Endothelial cell of umbilical vein (primary cell): ENCODE measurements at regions not wholly inside any gene's neighbourhood (a gene's known extent, or its start where the extent isn't known, plus 50 kb on each side); places are given as distances from the start of the nearest gene placed in this dataset.

Experiments
- BruUV-seq: library from RNA; stranded (reverse); fragments of 400-500 nt; replicated peaks from 2 replicates; lab custom pipeline; 2021; lab: Mats Ljungman, UMichigan
- CTCF ChIA-PET: fragments of 300-600, 350-600 bp; sonication (Branson Sonifier 250); formaldehyde crosslinking; loops from one replicate; lab custom pipeline; 2021; ENCODE audit warnings: antibody characterized with exemption, inconsistent platforms; lab: Charles Lee
- POLR2A ChIA-PET: fragments of 300-600, 350-600 bp; sonication (Branson Sonifier 250); formaldehyde crosslinking; loops from one replicate; lab custom pipeline; 2021; ENCODE audit warnings: antibody characterized with exemption, inconsistent platforms; lab: Charles Lee
- DNase-seq: peaks from one replicate; pipeline ENCODE4 v3.0.0-alpha.2; 2011; ENCODE audit warnings: low read depth, low spot score
- FAIRE-seq: peaks from 2 replicates; lab custom pipeline; 2011; peaks lifted over from hg19 to GRCh38; lab: Jason Lieb, UNC
- H2AFZ ChIP-seq: 2 replicates; pipeline ENCODE4 v1.6.0; 2012; ENCODE audit warnings: low read depth, low read length, control low read depth, inconsistent platforms
- H3K27ac ChIP-seq: 2 replicates; pipeline ENCODE4 v1.5.1; 2011; ENCODE audit warnings: low read depth, mild to moderate bottlenecking, control low read depth, low read length, moderate library complexity; ENCODE audit not compliant: insufficient read depth
- H3K27me3 ChIP-seq, 2 experiments: 2 replicates each; pipeline versions ENCODE4 v1.6.0 to v1.6.1; 2011; ENCODE audit warnings: low read length in 2 of 2, mixed read lengths in 1 of 2; ENCODE audit not compliant: control insufficient read depth in 2 of 2, insufficient read depth in 2 of 2
- H3K36me3 ChIP-seq, 2 experiments: 2 replicates in 1 of 2; 3 replicates in 1 of 2; pipeline ENCODE4 v1.5.1; 2011; ENCODE audit warnings: low read length in 2 of 2, mild to moderate bottlenecking in 1 of 2, moderate library complexity in 1 of 2; ENCODE audit not compliant: control insufficient read depth in 2 of 2, insufficient read depth in 2 of 2; ENCODE audit errors: extremely low read depth in 1 of 2
- H3K4me1 ChIP-seq: 3 replicates; pipeline ENCODE4 v1.5.1; 2011; ENCODE audit warnings: mild to moderate bottlenecking, low read length; ENCODE audit not compliant: control insufficient read depth, insufficient read depth; ENCODE audit errors: extremely low read depth
- H3K4me2 ChIP-seq: 2 replicates; pipeline ENCODE4 v1.6.1; 2011; ENCODE audit warnings: low read length, control low read depth, mixed read lengths; ENCODE audit not compliant: insufficient read depth
- H3K4me3 ChIP-seq, 3 experiments: fragments of 200-600 bp in 1 of 3; sonication (generic), shearing (Covaris generic) in 1 of 3; replicated peaks in 1 of 3; 2 replicates each; pipeline ENCODE4 v1.5.1; 2011 to 2016; ENCODE audit warnings: control low read depth in 3 of 3, low read length in 3 of 3, mild to moderate bottlenecking in 2 of 3, inconsistent platforms in 1 of 3, low read depth in 1 of 3, moderate library complexity in 1 of 3; ENCODE audit not compliant: insufficient read depth in 1 of 3
- H3K79me2 ChIP-seq: 2 replicates; pipeline ENCODE4 v1.6.0; 2012; ENCODE audit warnings: low read length, inconsistent platforms; ENCODE audit not compliant: control insufficient read depth, insufficient read depth
- H3K9ac ChIP-seq: replicated peaks from 2 replicates; pipeline ENCODE3; 2011; ENCODE audit warnings: low read length, control low read depth; ENCODE audit not compliant: insufficient read depth; ENCODE audit errors: extremely low read depth
- H3K9me1 ChIP-seq: replicated peaks from 3 replicates; pipeline ENCODE4 v1.6.0; 2011; ENCODE audit warnings: mild to moderate bottlenecking, low read length; ENCODE audit not compliant: control insufficient read depth, insufficient read depth; ENCODE audit errors: extremely low read depth
- H3K9me3 ChIP-seq: replicated peaks from 2 replicates; pipeline ENCODE4 v1.5.1; 2012; ENCODE audit warnings: low read length, inconsistent platforms; ENCODE audit not compliant: control insufficient read depth, insufficient read depth
- H4K20me1 ChIP-seq: replicated peaks from 2 replicates; pipeline ENCODE3; 2011; ENCODE audit warnings: mild to moderate bottlenecking, low read length; ENCODE audit not compliant: control insufficient read depth, insufficient read depth; ENCODE audit errors: extremely low read depth
- EZH2 ChIP-seq: IDR thresholded peaks from 2 replicates; pipeline ENCODE4 v1.6.1; 2012; ENCODE audit warnings: borderline replicate concordance, low read depth, mild to moderate bottlenecking, moderate library complexity, low read length, inconsistent platforms; ENCODE audit not compliant: severe bottlenecking
- FOS ChIP-seq: IDR thresholded peaks from 2 replicates; pipeline ENCODE4 v1.6.1; 2011; ENCODE audit warnings: mild to moderate bottlenecking, low read length, moderate library complexity, borderline replicate concordance; ENCODE audit not compliant: insufficient read depth
- GATA2 ChIP-seq: IDR thresholded peaks from 2 replicates; pipeline ENCODE4 v1.7.0; 2011; ENCODE audit warnings: low read depth, mild to moderate bottlenecking, moderate library complexity, mixed read lengths, low read length; ENCODE audit not compliant: insufficient read length, insufficient read depth
- JUN ChIP-seq: IDR thresholded peaks from 2 replicates; pipeline ENCODE4 v1.6.1; 2011; ENCODE audit warnings: borderline replicate concordance, low read depth; ENCODE audit not compliant: insufficient read length, insufficient read depth
- MYC ChIP-seq: IDR thresholded peaks from one replicate; pipeline ENCODE4 v1.6.1; 2011; ENCODE audit warnings: mild to moderate bottlenecking, low read depth, low read length
- POLR2A ChIP-seq: IDR thresholded peaks from 2 replicates; pipeline ENCODE4 v1.6.1; 2012; ENCODE audit warnings: low read depth, mild to moderate bottlenecking, control low read depth, low read length
- POLR2AphosphoS5 ChIP-seq: IDR thresholded peaks from 2 replicates; pipeline ENCODE4 v1.6.1; 2012; ENCODE audit warnings: low read depth, mild to moderate bottlenecking, control low read depth, low read length, moderate library complexity; ENCODE audit not compliant: insufficient read depth
- dilution Hi-C: fragments of 300-500 bp; cut with MboI; formaldehyde crosslinking; loops from one replicate; pipeline ENCODE4 v1.15.0; 2019; ENCODE audit warnings: low sequenced_read_pairs; ENCODE audit not compliant: extremely low pct_ligation_motif_present
- intact Hi-C: fragments of 100-400 bp; cut with micrococcal nuclease; formaldehyde crosslinking; loops from one replicate; pipeline ENCODE4 v1.10.0; 2022
- TF ChIP-seq, protein P1 (sequence below), 2 donors: IDR thresholded peaks; 1 replicate in 1 of 2; 2 replicates in 1 of 2; pipeline ENCODE4 v1.5.1; 2011; ENCODE audit warnings: low read length in 2 of 2, mild to moderate bottlenecking in 2 of 2, moderate library complexity in 2 of 2, control low read depth in 1 of 2, inconsistent platforms in 1 of 2, low read depth in 1 of 2; ENCODE audit not compliant: insufficient read depth in 1 of 2; ENCODE audit errors: extremely low read depth in 1 of 2
- TF ChIP-seq, protein P2 (sequence below): IDR thresholded peaks from 2 replicates; pipeline ENCODE4 v1.6.1; 2011; ENCODE audit not compliant: insufficient read depth, insufficient read length

DNA sequence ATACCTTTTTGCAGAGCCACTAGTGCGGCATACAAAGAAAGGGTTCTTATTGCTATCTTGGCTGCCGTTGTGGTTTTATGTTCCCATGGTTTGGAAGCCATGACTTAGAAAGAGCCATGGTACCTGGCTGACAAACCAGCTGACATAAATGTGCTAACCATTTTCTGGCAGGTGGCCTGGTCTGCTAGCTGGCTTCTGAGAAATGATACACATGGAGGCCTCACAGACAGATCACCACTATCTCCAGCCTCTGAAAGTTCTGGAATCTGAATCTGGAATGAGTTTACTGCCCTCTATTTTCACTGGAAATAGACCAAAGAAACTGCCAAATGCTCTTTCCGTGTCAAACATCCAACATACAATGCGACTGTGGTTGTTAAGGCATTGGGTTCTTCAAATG lies 123.7 kb downstream of the QPCT start:
- POLR2A ChIA-PET, result no interaction called here
- no TSS peak for BruUV-seq

More for the DNA sequence above, 123.7 kb downstream of the QPCT start:
- Histone ChIP-seq H3K4me2 (no peak overlapping the region), H3K9me1 (no peaks in the 10 kb centered on the region), H3K36me3 (no peaks in the 10 kb centered on the region), H3K9ac (no peak overlapping the region), H2AFZ (no peak overlapping the region), H4K20me1 (no peaks in the 10 kb centered on the region), H3K4me1 (peaks cover 5% of the 10 kb centered on the region), H3K4me3 (no peak overlapping the region), H3K9me3 (no peaks in the 10 kb centered on the region), H3K27me3 (no peaks in the 10 kb centered on the region), H3K79me2 (no peaks in the 10 kb centered on the region), H3K27ac (no peak overlapping the region)
- CTCF ChIA-PET, result interaction anchor here (3.3 kb wide), 1 partner anchor 409 kb away, joined by 13 read pairs; no protein-coding TSS in a partner anchor
- intact Hi-C loops, result loop anchor here (10.0 kb wide), 1 partner anchor 1443 kb away; no protein-coding TSS in a partner anchor
- TF ChIP-seq, protein P1, sequence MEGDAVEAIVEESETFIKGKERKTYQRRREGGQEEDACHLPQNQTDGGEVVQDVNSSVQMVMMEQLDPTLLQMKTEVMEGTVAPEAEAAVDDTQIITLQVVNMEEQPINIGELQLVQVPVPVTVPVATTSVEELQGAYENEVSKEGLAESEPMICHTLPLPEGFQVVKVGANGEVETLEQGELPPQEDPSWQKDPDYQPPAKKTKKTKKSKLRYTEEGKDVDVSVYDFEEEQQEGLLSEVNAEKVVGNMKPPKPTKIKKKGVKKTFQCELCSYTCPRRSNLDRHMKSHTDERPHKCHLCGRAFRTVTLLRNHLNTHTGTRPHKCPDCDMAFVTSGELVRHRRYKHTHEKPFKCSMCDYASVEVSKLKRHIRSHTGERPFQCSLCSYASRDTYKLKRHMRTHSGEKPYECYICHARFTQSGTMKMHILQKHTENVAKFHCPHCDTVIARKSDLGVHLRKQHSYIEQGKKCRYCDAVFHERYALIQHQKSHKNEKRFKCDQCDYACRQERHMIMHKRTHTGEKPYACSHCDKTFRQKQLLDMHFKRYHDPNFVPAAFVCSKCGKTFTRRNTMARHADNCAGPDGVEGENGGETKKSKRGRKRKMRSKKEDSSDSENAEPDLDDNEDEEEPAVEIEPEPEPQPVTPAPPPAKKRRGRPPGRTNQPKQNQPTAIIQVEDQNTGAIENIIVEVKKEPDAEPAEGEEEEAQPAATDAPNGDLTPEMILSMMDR (IDR thresholded peaks at IDR 0.05; ENCODE audit: extremely low read depth in 1 of 2, insufficient read depth in 1 of 2, low read depth in 1 of 2, low read length in 2 of 2), result no peak
- TF ChIP-seq EZH2 (no peak), GATA2 (no peak), FOS (no peak), MYC (no peak), POLR2AphosphoS5 (no peak), JUN (no peak), POLR2A (no peak)
- TF ChIP-seq, protein P2, sequence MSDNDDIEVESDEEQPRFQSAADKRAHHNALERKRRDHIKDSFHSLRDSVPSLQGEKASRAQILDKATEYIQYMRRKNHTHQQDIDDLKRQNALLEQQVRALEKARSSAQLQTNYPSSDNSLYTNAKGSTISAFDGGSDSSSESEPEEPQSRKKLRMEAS, result no peak
- DNase-seq, result no peak
- no peak for FAIRE-seq
- dilution Hi-C loops, result no loop called here
